ENCODE measurements at regions not wholly inside any gene's neighbourhood (a gene's known extent, or its start where the extent isn't known, plus 50 kb on each side); places are given as distances from the start of the nearest gene placed in this dataset.
"Not testable (repeated sequence)": the region's sequence is repeated elsewhere in the genome, so short reads cannot be mapped to it uniquely, and the experiment has no call there.

GRCh38 chr15:98295101-98295759 lies 334.7 kb downstream of the ARRDC4 start:
- not testable (repeated sequence) for H3K36me3 Mint-ChIP-seq, H3K4me3 Mint-ChIP-seq, DNase-seq, H3K4me1 Mint-ChIP-seq, H3K27ac Mint-ChIP-seq, H3K9me3 Mint-ChIP-seq
- ATAC-seq (replicated peaks), result peak; percentile 59 to 66
- H3K27me3 Mint-ChIP-seq, result peaks cover 21 to 53% of the 10 kb centered on the region in 2 donors

- DNase-seq (no peak), ATAC-seq (replicated peaks) (no peak)
- Mint-ChIP-seq H3K36me3 (no peaks in the 10 kb centered on the region), H3K27ac (no peak overlapping the region), H3K4me3 (no peak overlapping the region), H3K9me3 (no peaks in the 10 kb centered on the region), H3K27me3 (peaks cover 17 to 46% of the 10 kb centered on the region in 2 donors), H3K4me1 (peaks cover 0 to 1% of the 10 kb centered on the region in 2 donors)
Observed at GRCh38 chr15:98296653-98297052, 336.1 kb downstream of the ARRDC4 start.

GRCh38 chr15:98304371-98304770 lies 343.9 kb downstream of the ARRDC4 start:
- Mint-ChIP-seq H3K4me3 (no peak overlapping the region), H3K36me3 (no peaks in the 10 kb centered on the region), H3K27ac (no peak overlapping the region), H3K4me1 (no peaks in the 10 kb centered on the region), H3K9me3 (peaks cover 1 to 9% of the 10 kb centered on the region in 2 donors), H3K27me3 (peaks cover 11 to 12% of the 10 kb centered on the region in 2 donors)
- DNase-seq, result no peak
- no peak for ATAC-seq (replicated peaks)

GRCh38 chr15:98308117-98308516 lies 340.2 kb upstream of the IGF1R start:
- peaks cover 8 to 15% of the 10 kb centered on the region in 2 donors for H3K27me3 Mint-ChIP-seq
- no peaks in the 10 kb centered on the region for H3K36me3 Mint-ChIP-seq
- ATAC-seq (replicated peaks) (no peak), DNase-seq (no peak)
- H3K27ac Mint-ChIP-seq, result no peak overlapping the region
- no peaks in the 10 kb centered on the region for H3K4me1 Mint-ChIP-seq
- H3K9me3 Mint-ChIP-seq, result peaks cover 3 to 8% of the 10 kb centered on the region in 2 donors
- H3K4me3 Mint-ChIP-seq, result no peak overlapping the region

GRCh38 chr15:98311566-98312188 lies 336.7 kb upstream of the IGF1R start:
- DNase-seq (peak; percentile 39), ATAC-seq (replicated peaks) (peak in 1 of 2 donors; percentile 41)
- peaks cover 7 to 15% of the 10 kb centered on the region in 2 donors for H3K27me3 Mint-ChIP-seq
- H3K9me3 Mint-ChIP-seq, result peaks cover 0 to 2% of the 10 kb centered on the region in 2 donors
- H3K27ac Mint-ChIP-seq, result no peak overlapping the region
- no peaks in the 10 kb centered on the region for H3K4me1 Mint-ChIP-seq
- no peak overlapping the region for H3K4me3 Mint-ChIP-seq
- H3K36me3 Mint-ChIP-seq, result no peaks in the 10 kb centered on the region

- Mint-ChIP-seq H3K4me1 (no peaks in the 10 kb centered on the region), H3K27ac (no peak overlapping the region), H3K27me3 (peaks cover 7 to 15% of the 10 kb centered on the region in 2 donors), H3K4me3 (no peak overlapping the region), H3K36me3 (no peaks in the 10 kb centered on the region), H3K9me3 (peaks cover 0 to 2% of the 10 kb centered on the region in 2 donors)
- DNase-seq (no peak), ATAC-seq (replicated peaks) (no peak)
Observed at GRCh38 chr15:98312913-98313312, 335.4 kb upstream of the IGF1R start.

GRCh38 chr15:98315971-98316370 lies 332.4 kb upstream of the IGF1R start:
- no peak overlapping the region for H3K27ac Mint-ChIP-seq
- no peaks in the 10 kb centered on the region for H3K36me3 Mint-ChIP-seq
- peaks cover 0 to 4% of the 10 kb centered on the region in 2 donors for H3K9me3 Mint-ChIP-seq
- peaks cover 0 to 6% of the 10 kb centered on the region in 2 donors for H3K4me1 Mint-ChIP-seq
- peaks cover 3 to 10% of the 10 kb centered on the region in 2 donors for H3K27me3 Mint-ChIP-seq
- DNase-seq (no peak), ATAC-seq (replicated peaks) (no peak)
- H3K4me3 Mint-ChIP-seq, result no peak overlapping the region

GRCh38 chr15:98321896-98322295 lies 326.4 kb upstream of the IGF1R start:
- H3K27me3 Mint-ChIP-seq, result no peaks in the 10 kb centered on the region

GRCh38 chr15:98322581-98322980 lies 325.8 kb upstream of the IGF1R start:
- H3K4me1 Mint-ChIP-seq, result peaks cover 0 to 6% of the 10 kb centered on the region in 2 donors
- no peak for DNase-seq

More at GRCh38 chr15:98321896-98322295, 326.4 kb upstream of the IGF1R start:
- Mint-ChIP-seq H3K36me3 (no peaks in the 10 kb centered on the region), H3K4me3 (no peak overlapping the region), H3K27ac (no peak overlapping the region), H3K4me1 (peaks cover 0 to 6% of the 10 kb centered on the region in 2 donors), H3K9me3 (peaks cover 4 to 7% of the 10 kb centered on the region in 2 donors)
- ATAC-seq (replicated peaks) (no peak), DNase-seq (no peak)

GRCh38 chr15:98324341-98324970 lies 323.9 kb upstream of the IGF1R start:
- ATAC-seq (replicated peaks), result no peak

More at GRCh38 chr15:98322581-98322980, 325.8 kb upstream of the IGF1R start:
- Mint-ChIP-seq H3K36me3 (no peaks in the 10 kb centered on the region), H3K9me3 (peaks cover 4 to 7% of the 10 kb centered on the region in 2 donors), H3K4me3 (no peak overlapping the region), H3K27me3 (no peaks in the 10 kb centered on the region), H3K27ac (no peak overlapping the region)
- ATAC-seq (replicated peaks), result no peak

GRCh38 chr15:98326804-98327203 lies 321.5 kb upstream of the IGF1R start:
- ATAC-seq (replicated peaks) (no peak), DNase-seq (no peak)
- Mint-ChIP-seq H3K27ac (no peak overlapping the region), H3K27me3 (peaks cover 0 to 4% of the 10 kb centered on the region in 2 donors), H3K36me3 (no peaks in the 10 kb centered on the region), H3K4me3 (no peak overlapping the region), H3K9me3 (peaks cover 0 to 7% of the 10 kb centered on the region in 2 donors), H3K4me1 (no peaks in the 10 kb centered on the region)

More at GRCh38 chr15:98324341-98324970, 323.9 kb upstream of the IGF1R start:
- Mint-ChIP-seq H3K4me3 (no peak overlapping the region), H3K9me3 (peaks cover 0 to 7% of the 10 kb centered on the region in 2 donors), H3K36me3 (no peaks in the 10 kb centered on the region), H3K4me1 (no peaks in the 10 kb centered on the region), H3K27me3 (no peaks in the 10 kb centered on the region), H3K27ac (no peak overlapping the region)
- no peak for DNase-seq

GRCh38 chr15:98330258-98330657 lies 318.1 kb upstream of the IGF1R start:
- Mint-ChIP-seq H3K27ac (no peak overlapping the region), H3K4me3 (no peak overlapping the region), H3K4me1 (no peaks in the 10 kb centered on the region), H3K9me3 (peaks cover 0 to 4% of the 10 kb centered on the region in 2 donors), H3K36me3 (no peaks in the 10 kb centered on the region), H3K27me3 (peaks cover 6 to 19% of the 10 kb centered on the region in 2 donors)
- no peak for DNase-seq
- no peak for ATAC-seq (replicated peaks)

- peaks cover 6 to 19% of the 10 kb centered on the region in 2 donors for H3K27me3 Mint-ChIP-seq
- H3K4me1 Mint-ChIP-seq, result no peaks in the 10 kb centered on the region
- H3K4me3 Mint-ChIP-seq, result no peak overlapping the region
- H3K27ac Mint-ChIP-seq, result no peak overlapping the region
- ATAC-seq (replicated peaks) (no peak), DNase-seq (no peak)
- no peaks in the 10 kb centered on the region for H3K36me3 Mint-ChIP-seq
- peaks cover 0 to 4% of the 10 kb centered on the region in 2 donors for H3K9me3 Mint-ChIP-seq
Observed at GRCh38 chr15:98330692-98331435, 317.5 kb upstream of the IGF1R start.

- Mint-ChIP-seq H3K27ac (no peak overlapping the region), H3K9me3 (peaks cover 0 to 4% of the 10 kb centered on the region in 2 donors), H3K4me3 (no peak overlapping the region), H3K27me3 (peaks cover 6 to 19% of the 10 kb centered on the region in 2 donors), H3K4me1 (no peaks in the 10 kb centered on the region), H3K36me3 (no peaks in the 10 kb centered on the region)
- no peak for ATAC-seq (replicated peaks)
- DNase-seq, result no peak
Observed at GRCh38 chr15:98331676-98332075, 316.7 kb upstream of the IGF1R start.

Measured in stimulated activated naive B cell treated with anti-CD40 and anti-IgM and Interleukin-4, amounts not matched to agents 10 μg/mL and 1 μg/mL and 100 μg/mL, for 72 hours (primary cell).